ENCODE measurements at regions not wholly inside any gene's neighbourhood (a gene's known extent, or its start where the extent isn't known, plus 50 kb on each side); places are given as distances from the start of the nearest gene placed in this dataset.

DNA sequence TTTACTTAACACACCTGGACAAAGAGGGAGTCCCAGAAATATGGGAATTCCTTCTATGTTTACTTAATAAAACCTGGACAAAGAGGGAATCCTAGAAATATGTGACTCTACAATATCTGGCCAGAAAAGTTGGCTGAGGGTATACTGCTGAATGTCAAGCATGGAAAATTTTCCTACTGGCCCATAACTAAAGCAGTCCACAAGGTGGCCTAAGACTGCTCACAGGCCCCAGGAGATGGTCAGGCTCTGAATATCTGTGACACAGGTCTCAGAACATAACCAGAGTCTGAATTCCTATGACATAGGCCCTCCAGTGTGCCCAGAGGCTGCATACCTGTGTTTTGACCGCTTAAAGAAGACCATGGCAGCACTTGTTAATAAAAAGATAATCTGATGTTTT, 578.2 kb upstream of the NRSN1 start:
- H2AK9ac ChIP-seq (replicated peaks; ENCODE audit: low read depth, low read length, poor library complexity): no peak overlapping the region
- no peak overlapping the region for H2BK120ac ChIP-seq (ENCODE audit: low read depth, low read length)
- H2AK5ac ChIP-seq (ENCODE audit: low read depth, low read length): no peak overlapping the region
- no peak overlapping the region for H3K14ac ChIP-seq (replicated peaks; ENCODE audit: low read depth, low read length)
- H3K56ac ChIP-seq (ENCODE audit: extremely low read depth, insufficient read depth, low read length): no peak overlapping the region
- intact Hi-C loops (cut with micrococcal nuclease): no loop called here
- no peak overlapping the region for H3K9ac ChIP-seq (ENCODE audit: low read depth, low read length)
- no peak overlapping the region for H3K23ac ChIP-seq (ENCODE audit: low read depth, low read length)
- H2BK20ac ChIP-seq (ENCODE audit: low read depth, low read length): no peak overlapping the region
- no peaks in the 10 kb centered on the region for H3K4me1 ChIP-seq (ENCODE audit: control insufficient read depth, insufficient read depth, low read length)
- no peaks in the 10 kb centered on the region for H3K79me1 ChIP-seq (ENCODE audit: low read depth in 1 of 2, low read length in 2 of 2)
- H2BK5ac ChIP-seq (ENCODE audit: low read depth, low read length, poor library complexity, severe bottlenecking): no peak overlapping the region
- H3K9me1 ChIP-seq (ENCODE audit: insufficient read depth, low read length): no peaks in the 10 kb centered on the region
- no TSS peak for BruUV-seq (replicated peaks)
- WGBS, 2 experiments (ENCODE audit: extremely low coverage in 2 of 2, insufficient read length in 1 of 2): no CpG with 5 or more reads among the region's 1 CpG
- H3K9me3 ChIP-seq (ENCODE audit: control insufficient read depth, insufficient read depth, low read length): no peaks in the 10 kb centered on the region
- H3K4me2 ChIP-seq (ENCODE audit: low read depth, low read length): no peak overlapping the region
- H4K5ac ChIP-seq (ENCODE audit: low read depth, low read length): no peak overlapping the region
- H3K4me3 ChIP-seq (ENCODE audit: insufficient read depth, low read depth, low read length): no peak overlapping the region
- H2BK15ac ChIP-seq (ENCODE audit: low read depth, low read length): no peak overlapping the region
- no peak overlapping the region for H2AFZ ChIP-seq (replicated peaks; ENCODE audit: low read length, poor library complexity)
- dilution Hi-C loops (cut with HindIII; ENCODE audit: low sequenced_read_pairs, unreplicated experiment): no loop called here
- no peak overlapping the region for H4K8ac ChIP-seq (ENCODE audit: low read depth in 2 of 2, low read length in 2 of 2)
- H3K27me3 ChIP-seq (ENCODE audit: control insufficient read depth, insufficient read depth, low read length): no peaks in the 10 kb centered on the region
- no peak overlapping the region for H4K91ac ChIP-seq (ENCODE audit: insufficient read depth, low read depth, low read length)
- ChIA-PET POLR2A (ENCODE audit: unreplicated experiment) (no interaction called here), CTCF (no interaction called here)
- in situ Hi-C loops (cut with MboI; ENCODE audit: low sequenced_read_pairs): no loop called here
- H3K18ac ChIP-seq (ENCODE audit: low read depth, low read length): no peak overlapping the region
- no peak overlapping the region for H3K27ac ChIP-seq (ENCODE audit: insufficient read depth, low read length)
- no peaks in the 10 kb centered on the region for H3K36me3 ChIP-seq (ENCODE audit: control insufficient read depth, insufficient read depth, low read length)
- H3K4ac ChIP-seq (ENCODE audit: low read depth, low read length): no peak overlapping the region
- ATAC-seq (ENCODE audit: low read depth) (no peak), DNase-seq (no peak)
- TF ChIP-seq BHLHE40 (IDR thresholded peaks at IDR 0.05; ENCODE audit: low read depth, low read length) (no peak), FOS (IDR thresholded peaks at IDR 0.05; ENCODE audit: low read depth, low read length) (no peak), CHD1 (IDR thresholded peaks at IDR 0.05; ENCODE audit: low read depth, low read length) (no peak), SMC3 (IDR thresholded peaks at IDR 0.05; ENCODE audit: low read depth, low read length) (no peak), RCOR1 (IDR thresholded peaks at IDR 0.05; ENCODE audit: insufficient replicate concordance, low read length) (no peak), POLR2A (IDR thresholded peaks at IDR 0.05; ENCODE audit: low read depth, low read length) (no peak), ELK1 (IDR thresholded peaks at IDR 0.05; ENCODE audit: borderline replicate concordance, low read depth, low read length) (no peak), RFX5 (IDR thresholded peaks at IDR 0.05; ENCODE audit: low read depth, low read length) (no peak), CTCF (conservative IDR thresholded peaks at IDR 0.05; ENCODE audit: low read depth, low read length) (no peak), NFE2L2 (IDR thresholded peaks at IDR 0.05; ENCODE audit: low read depth, low read length) (no peak), USF2 (IDR thresholded peaks at IDR 0.05; ENCODE audit: low read depth, low read length) (no peak), MXI1 (IDR thresholded peaks at IDR 0.05; ENCODE audit: borderline replicate concordance, low read depth, low read length) (no peak), RAD21 (IDR thresholded peaks at IDR 0.05; ENCODE audit: low read length) (no peak), MAZ (IDR thresholded peaks at IDR 0.05; ENCODE audit: borderline replicate concordance, low read depth, low read length) (no peak), CEBPB (IDR thresholded peaks at IDR 0.05; ENCODE audit: low read depth, low read length) (no peak)
- H4K20me1 ChIP-seq (ENCODE audit: insufficient read depth, low read length): no peaks in the 10 kb centered on the region
